HG03139 (cell line): ENCODE measurements at regions not wholly inside any gene's neighbourhood (a gene's known extent, or its start where the extent isn't known, plus 50 kb on each side); places are given as distances from the start of the nearest gene placed in this dataset.

Experiments
- ATAC-seq: cut with Tn5 transposase; IDR thresholded peaks from one replicate; pipeline ENCODE4 v1.9.1; 2021; ENCODE audit not compliant: unreplicated experiment

- ATAC-seq: no peak
Observed at GRCh38 chr2:217153510-217153909, 293.6 kb upstream of the TNP1 start.

- no peak for ATAC-seq
Observed at GRCh38 chr2:217152831-217153230, 293.0 kb upstream of the TNP1 start.

GRCh38 chr2:217151509-217152206 lies 291.8 kb upstream of the TNP1 start:
- no peak for ATAC-seq

- no peak for ATAC-seq
Observed at GRCh38 chr2:217150236-217150635, 290.4 kb upstream of the TNP1 start.

GRCh38 chr2:217149087-217149660 lies 289.3 kb upstream of the TNP1 start:
- no peak for ATAC-seq

- ATAC-seq: no peak
Observed at GRCh38 chr2:217147818-217148217, 288.0 kb upstream of the TNP1 start.

- ATAC-seq: no peak
Observed at GRCh38 chr2:217146956-217147355, 287.1 kb upstream of the TNP1 start.

- ATAC-seq: no peak
Observed at GRCh38 chr2:217142649-217143266, 282.9 kb upstream of the TNP1 start.

- ATAC-seq: no peak
Observed at GRCh38 chr2:217138284-217138683, 278.4 kb upstream of the TNP1 start.

GRCh38 chr2:217127744-217128143 lies 267.9 kb upstream of the TNP1 start:
- no peak for ATAC-seq

GRCh38 chr2:217125014-217125413 lies 265.1 kb upstream of the TNP1 start:
- no peak for ATAC-seq

- ATAC-seq: no peak
Observed at GRCh38 chr2:217124050-217124449, 264.2 kb upstream of the TNP1 start.

- no peak for ATAC-seq
Observed at GRCh38 chr2:217121565-217121964, 261.7 kb upstream of the TNP1 start.

- ATAC-seq: no peak
Observed at GRCh38 chr2:217120429-217120828, 260.6 kb upstream of the TNP1 start.

GRCh38 chr2:217118559-217119284 lies 258.9 kb upstream of the TNP1 start:
- no peak for ATAC-seq

- no peak for ATAC-seq
Observed at GRCh38 chr2:217117523-217117922, 257.7 kb upstream of the TNP1 start.

- no peak for ATAC-seq
Observed at GRCh38 chr2:217116610-217117009, 256.7 kb upstream of the TNP1 start.

- no peak for ATAC-seq
Observed at GRCh38 chr2:217114117-217114516, 254.3 kb upstream of the TNP1 start.

GRCh38 chr2:217113491-217113890 lies 253.6 kb upstream of the TNP1 start:
- ATAC-seq: no peak

GRCh38 chr2:217110550-217110949 lies 250.7 kb upstream of the TNP1 start:
- ATAC-seq: no peak

- no peak for ATAC-seq
Observed at GRCh38 chr2:217108575-217109027, 248.7 kb upstream of the TNP1 start.

GRCh38 chr2:217108086-217108485 lies 248.2 kb upstream of the TNP1 start:
- no peak for ATAC-seq
